Astrocyte of the spinal cord (primary cell): ENCODE measurements at regions not wholly inside any gene's neighbourhood (a gene's known extent, or its start where the extent isn't known, plus 50 kb on each side); places are given as distances from the start of the nearest gene placed in this dataset.

Experiments
- DNase-seq: peaks from one replicate; pipeline ENCODE4 v3.0.0; 2011; ENCODE audit warnings: low read depth, low spot score
- H3K4me3 ChIP-seq: 2 replicates; pipeline ENCODE4 v1.5.1; 2011; ENCODE audit warnings: low read depth, mild to moderate bottlenecking, low read length, moderate library complexity
- in situ Hi-C: cut with HindIII; loops from 2 replicates; pipeline ENCODE4 v1.10.0; 2017; ENCODE audit warnings: low sequenced_read_pairs
- TF ChIP-seq, protein P1 (sequence below): IDR thresholded peaks from 2 replicates; pipeline ENCODE4 v1.5.1; 2012; ENCODE audit warnings: low read depth, mild to moderate bottlenecking, low read length, inconsistent platforms

- no peak overlapping the region for H3K4me3 ChIP-seq
- TF ChIP-seq, protein P1, sequence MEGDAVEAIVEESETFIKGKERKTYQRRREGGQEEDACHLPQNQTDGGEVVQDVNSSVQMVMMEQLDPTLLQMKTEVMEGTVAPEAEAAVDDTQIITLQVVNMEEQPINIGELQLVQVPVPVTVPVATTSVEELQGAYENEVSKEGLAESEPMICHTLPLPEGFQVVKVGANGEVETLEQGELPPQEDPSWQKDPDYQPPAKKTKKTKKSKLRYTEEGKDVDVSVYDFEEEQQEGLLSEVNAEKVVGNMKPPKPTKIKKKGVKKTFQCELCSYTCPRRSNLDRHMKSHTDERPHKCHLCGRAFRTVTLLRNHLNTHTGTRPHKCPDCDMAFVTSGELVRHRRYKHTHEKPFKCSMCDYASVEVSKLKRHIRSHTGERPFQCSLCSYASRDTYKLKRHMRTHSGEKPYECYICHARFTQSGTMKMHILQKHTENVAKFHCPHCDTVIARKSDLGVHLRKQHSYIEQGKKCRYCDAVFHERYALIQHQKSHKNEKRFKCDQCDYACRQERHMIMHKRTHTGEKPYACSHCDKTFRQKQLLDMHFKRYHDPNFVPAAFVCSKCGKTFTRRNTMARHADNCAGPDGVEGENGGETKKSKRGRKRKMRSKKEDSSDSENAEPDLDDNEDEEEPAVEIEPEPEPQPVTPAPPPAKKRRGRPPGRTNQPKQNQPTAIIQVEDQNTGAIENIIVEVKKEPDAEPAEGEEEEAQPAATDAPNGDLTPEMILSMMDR: no peak
- no peak for DNase-seq
- in situ Hi-C loops: no loop called here
Measured at GRCh38 chr18:38961880-38962279, 1396.3 kb upstream of the CELF4 start.

GRCh38 chr18:38957736-38958135 lies 1392.1 kb upstream of the CELF4 start:
- no peak for DNase-seq
- TF ChIP-seq, protein P1: no peak
- in situ Hi-C loops: no loop called here

GRCh38 chr18:38956068-38956467 lies 1390.5 kb upstream of the CELF4 start:
- in situ Hi-C loops: no loop called here
- no peak overlapping the region for H3K4me3 ChIP-seq
- DNase-seq: no peak
- TF ChIP-seq, protein P1: no peak

More at GRCh38 chr18:38957736-38958135, 1392.1 kb upstream of the CELF4 start:
- no peak overlapping the region for H3K4me3 ChIP-seq

- TF ChIP-seq, protein P1: no peak
- in situ Hi-C loops: no loop called here
- DNase-seq: no peak
- H3K4me3 ChIP-seq: no peak overlapping the region
Measured at GRCh38 chr18:38951633-38952032, 1386.0 kb upstream of the CELF4 start.

DNA sequence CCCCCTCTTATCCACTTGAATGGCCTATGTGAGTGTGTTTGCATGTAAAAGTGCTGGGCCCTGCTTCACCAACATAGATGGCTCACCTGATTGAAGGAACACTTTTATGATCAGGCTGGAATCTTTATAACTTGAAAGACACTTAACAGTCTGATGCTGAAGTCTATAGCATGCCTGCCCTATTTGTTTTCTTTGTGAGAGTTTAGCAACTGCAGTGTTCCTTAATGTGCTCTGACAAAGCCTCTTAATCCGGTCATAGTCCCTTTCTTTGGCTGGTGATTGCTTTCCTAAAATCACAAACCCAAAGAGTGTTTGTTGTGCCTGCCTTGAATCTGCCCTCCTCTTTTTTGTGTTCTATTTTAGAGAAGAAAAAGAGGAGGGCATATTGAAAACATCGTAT lies 1382.8 kb upstream of the CELF4 start:
- in situ Hi-C loops: no loop called here
- H3K4me3 ChIP-seq: no peak overlapping the region
- no peak for DNase-seq
- TF ChIP-seq, protein P1: no peak

- no peak for DNase-seq
- H3K4me3 ChIP-seq: no peak overlapping the region
- in situ Hi-C loops: no loop called here
- TF ChIP-seq, protein P1: no peak
Measured at GRCh38 chr18:38944446-38945024, 1378.9 kb upstream of the CELF4 start.
